A549 (cell line): ENCODE measurements at regions not wholly inside any gene's neighbourhood (a gene's known extent, or its start where the extent isn't known, plus 50 kb on each side); places are given as distances from the start of the nearest gene placed in this dataset.

Experiments used
- CEBPB ChIP-seq, 2 experiments: fragments of >200 bp in 1 of 2; sonication (Bioruptor Twin) in 1 of 2; formaldehyde crosslinking in 1 of 2; IDR thresholded peaks; 2 replicates each; pipeline ENCODE4 v1.6.1; 2012 to 2016
- CTCF ChIP-seq: fragments of >200 bp; sonication (Bioruptor Twin); formaldehyde crosslinking; IDR thresholded peaks from 3 replicates; pipeline ENCODE4 v1.5.1; 2016
- ESRRA ChIP-seq: fragments of 150-350 bp; IDR thresholded peaks from 2 replicates; pipeline ENCODE4 v1.6.1; 2014; ENCODE audit warnings: mild to moderate bottlenecking, low read length, borderline replicate concordance
- JUN ChIP-seq, 2 experiments: fragments of >200 bp; sonication (Bioruptor Twin); formaldehyde crosslinking; IDR thresholded peaks; 2 replicates in 1 of 2; 3 replicates in 1 of 2; pipeline ENCODE4 v1.6.1; 2016 to 2017
- MAZ ChIP-seq: fragments of 150-350 bp; IDR thresholded peaks from 2 replicates; pipeline ENCODE4 v1.6.1; 2014; ENCODE audit warnings: antibody characterized with exemption, low read depth, low read length, borderline replicate concordance
- MYC ChIP-seq: IDR thresholded peaks from 2 replicates; pipeline ENCODE4 v1.6.1; 2012; ENCODE audit warnings: mild to moderate bottlenecking, inconsistent platforms, low read length, improper control_type of control experiment, borderline replicate concordance
- NR3C1 ChIP-seq: fragments of >200 bp; sonication (Bioruptor Twin); formaldehyde crosslinking; IDR thresholded peaks from 3 replicates; pipeline ENCODE4 v1.6.1; 2017
- POLR2A ChIP-seq: IDR thresholded peaks from 2 replicates; pipeline ENCODE4 v1.6.1; 2012; ENCODE audit warnings: mild to moderate bottlenecking, low read length
- RAD21 ChIP-seq, 2 experiments: fragments of >200 bp in 1 of 2; sonication (Bioruptor Twin) in 1 of 2; formaldehyde crosslinking in 1 of 2; IDR thresholded peaks in 1 of 2; conservative IDR thresholded peaks in 1 of 2; 2 replicates in 1 of 2; 3 replicates in 1 of 2; pipeline ENCODE4 v1.6.1; 2012 to 2018; ENCODE audit warnings: inconsistent platforms in 1 of 2
- REST ChIP-seq: fragments of 200-600 bp; sonication (generic); IDR thresholded peaks from 2 replicates; pipeline ENCODE4 v1.6.1; 2016; ENCODE audit warnings: antibody characterized with exemption, mild to moderate bottlenecking, moderate library complexity
- RFX5 ChIP-seq: fragments of 450-650 bp; IDR thresholded peaks from 2 replicates; pipeline ENCODE4 v1.7.1; 2014; ENCODE audit warnings: antibody characterized with exemption, mild to moderate bottlenecking, moderate library complexity
- ZFP36 ChIP-seq: fragments of 450-650 bp; IDR thresholded peaks from 2 replicates; pipeline ENCODE4 v1.6.1; 2014; ENCODE audit warnings: borderline replicate concordance; ENCODE audit not compliant: partially characterized antibody

- no peak for TF ChIP-seq RAD21 (conservative IDR thresholded peaks at IDR 0.05 in 1 of 2, IDR thresholded peaks at IDR 0.05 in 1 of 2)
- TF ChIP-seq JUN (IDR thresholded peaks at IDR 0.05), result no peak
- no peak for TF ChIP-seq ESRRA
- no peak for TF ChIP-seq CTCF
- no peak for TF ChIP-seq NR3C1
- TF ChIP-seq MAZ, result no peak
- TF ChIP-seq RFX5, result no peak
- no peak for TF ChIP-seq REST
- no peak for TF ChIP-seq MYC
- no peak for TF ChIP-seq CEBPB (IDR thresholded peaks at IDR 0.05)
- TF ChIP-seq ZFP36, result no peak
- no peak for TF ChIP-seq POLR2A
These were observed 208.3 kb upstream of the RIMS1 start for GRCh38 chr6:71678091-71678490.
